Astrocyte (in vitro differentiated cells and primary cell): ENCODE measurements at regions not wholly inside any gene's neighbourhood (a gene's known extent, or its start where the extent isn't known, plus 50 kb on each side); places are given as distances from the start of the nearest gene placed in this dataset.

Experiments
- DNase-seq: peaks from one replicate; pipeline ENCODE4 v3.0.0-alpha.2; 2010; ENCODE audit warnings: low read depth
- FAIRE-seq: peaks from 2 replicates; lab custom pipeline; 2011; peaks lifted over from hg19 to GRCh38; lab: Jason Lieb, UNC
- H2AFZ ChIP-seq: 2 replicates; pipeline ENCODE4 v1.6.0; 2012; ENCODE audit warnings: low read depth, low read length, inconsistent platforms
- H3K27ac ChIP-seq: 2 replicates; pipeline ENCODE4 v1.5.1; 2011; ENCODE audit warnings: low read depth, low read length, inconsistent platforms
- H3K27me3 ChIP-seq: 2 replicates; pipeline ENCODE4 v1.6.0; 2011; ENCODE audit warnings: low read length, inconsistent platforms; ENCODE audit not compliant: insufficient read depth
- H3K36me3 ChIP-seq: 2 replicates; pipeline ENCODE4 v1.5.1; 2011; ENCODE audit warnings: low read length, inconsistent platforms; ENCODE audit not compliant: insufficient read depth
- H3K4me1 ChIP-seq: 2 replicates; pipeline ENCODE4 v1.5.1; 2011; ENCODE audit warnings: low read length, inconsistent platforms; ENCODE audit not compliant: insufficient read depth
- H3K4me2 ChIP-seq: 2 replicates; pipeline ENCODE4 v1.6.0; 2012; ENCODE audit warnings: low read length, inconsistent platforms
- H3K4me3 ChIP-seq: 2 replicates; pipeline ENCODE4 v1.5.1; 2011; ENCODE audit warnings: low read depth, mild to moderate bottlenecking, low read length, inconsistent platforms; ENCODE audit not compliant: insufficient read depth
- H3K79me2 ChIP-seq: 2 replicates; pipeline ENCODE4 v1.6.0; 2012; ENCODE audit warnings: mild to moderate bottlenecking, low read length, inconsistent platforms; ENCODE audit not compliant: insufficient read depth
- H3K9ac ChIP-seq: 2 replicates; pipeline ENCODE4 v1.6.0; 2012; ENCODE audit warnings: mild to moderate bottlenecking, low read length, inconsistent platforms
- H3K9me3 ChIP-seq: 2 replicates; pipeline ENCODE4 v1.5.1; 2012; ENCODE audit warnings: low read depth, mild to moderate bottlenecking, low read length, inconsistent platforms; ENCODE audit not compliant: insufficient read depth
- H4K20me1 ChIP-seq: 2 replicates; pipeline ENCODE4 v1.6.0; 2012; ENCODE audit warnings: low read length, inconsistent platforms; ENCODE audit not compliant: insufficient read depth
- H3K27ac Mint-ChIP-seq: one replicate; pipeline ENCODE4 v1.8.0; 2021; ENCODE audit warnings: mild to moderate bottlenecking, mixed read lengths; ENCODE audit not compliant: unreplicated experiment
- H3K27me3 Mint-ChIP-seq: one replicate; pipeline ENCODE4 v1.8.0; 2021; ENCODE audit warnings: low read depth, mixed read lengths; ENCODE audit not compliant: unreplicated experiment
- H3K36me3 Mint-ChIP-seq: one replicate; pipeline ENCODE4 v1.8.0; 2021; ENCODE audit warnings: low read depth, mixed read lengths; ENCODE audit not compliant: unreplicated experiment
- H3K4me1 Mint-ChIP-seq: one replicate; pipeline ENCODE4 v1.8.0; 2021; ENCODE audit warnings: low read depth, mixed read lengths; ENCODE audit not compliant: unreplicated experiment
- H3K4me3 Mint-ChIP-seq: one replicate; pipeline ENCODE4 v1.8.0; 2021; ENCODE audit warnings: mild to moderate bottlenecking, moderate library complexity, mixed read lengths; ENCODE audit not compliant: unreplicated experiment
- H3K9me3 Mint-ChIP-seq: one replicate; pipeline ENCODE4 v1.8.0; 2021; ENCODE audit warnings: mild to moderate bottlenecking, mixed read lengths; ENCODE audit not compliant: unreplicated experiment
- EZH2 ChIP-seq: IDR thresholded peaks from 2 replicates; pipeline ENCODE4 v1.6.1; 2012; ENCODE audit warnings: mild to moderate bottlenecking, low read length, inconsistent platforms; ENCODE audit not compliant: insufficient read depth
- TF ChIP-seq, protein P1 (sequence below): IDR thresholded peaks from 2 replicates; pipeline ENCODE4 v1.5.1; 2011; ENCODE audit warnings: low read depth, mild to moderate bottlenecking, inconsistent platforms, low read length, moderate library complexity; ENCODE audit not compliant: insufficient read depth

DNA sequence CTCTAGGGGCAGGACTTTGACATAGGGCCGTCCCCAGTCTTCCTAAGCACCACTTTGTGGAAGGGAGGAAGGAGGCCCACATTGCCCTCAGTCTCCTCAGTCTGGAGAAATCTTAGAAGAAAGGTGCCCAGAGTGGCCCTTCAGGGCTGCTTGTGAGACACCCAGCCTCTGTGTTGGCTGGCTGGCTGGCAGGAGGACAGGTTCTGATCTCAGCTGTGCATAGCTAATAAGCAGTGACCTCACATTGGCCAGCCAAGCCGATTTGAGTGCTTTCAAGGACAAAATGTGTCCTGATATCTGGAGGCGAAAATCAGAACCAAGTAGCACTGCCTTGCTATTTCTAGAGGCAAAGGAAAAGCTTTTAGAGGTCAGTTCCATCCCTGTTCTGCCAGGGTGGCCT is 211.5 kb downstream of the BCOR start:
- Mint-ChIP-seq H3K4me3 (no peak overlapping the region), H3K36me3 (no peaks in the 10 kb centered on the region), H3K4me1 (no peaks in the 10 kb centered on the region), H3K27me3 (peaks cover 24% of the 10 kb centered on the region), H3K9me3 (peaks cover under 1% of the 10 kb centered on the region), H3K27ac (no peak overlapping the region)
- no peaks in the 10 kb centered on the region for H3K9me3 ChIP-seq
- H3K4me1 ChIP-seq = no peaks in the 10 kb centered on the region
- TF ChIP-seq EZH2 = no peak
- TF ChIP-seq, protein P1, sequence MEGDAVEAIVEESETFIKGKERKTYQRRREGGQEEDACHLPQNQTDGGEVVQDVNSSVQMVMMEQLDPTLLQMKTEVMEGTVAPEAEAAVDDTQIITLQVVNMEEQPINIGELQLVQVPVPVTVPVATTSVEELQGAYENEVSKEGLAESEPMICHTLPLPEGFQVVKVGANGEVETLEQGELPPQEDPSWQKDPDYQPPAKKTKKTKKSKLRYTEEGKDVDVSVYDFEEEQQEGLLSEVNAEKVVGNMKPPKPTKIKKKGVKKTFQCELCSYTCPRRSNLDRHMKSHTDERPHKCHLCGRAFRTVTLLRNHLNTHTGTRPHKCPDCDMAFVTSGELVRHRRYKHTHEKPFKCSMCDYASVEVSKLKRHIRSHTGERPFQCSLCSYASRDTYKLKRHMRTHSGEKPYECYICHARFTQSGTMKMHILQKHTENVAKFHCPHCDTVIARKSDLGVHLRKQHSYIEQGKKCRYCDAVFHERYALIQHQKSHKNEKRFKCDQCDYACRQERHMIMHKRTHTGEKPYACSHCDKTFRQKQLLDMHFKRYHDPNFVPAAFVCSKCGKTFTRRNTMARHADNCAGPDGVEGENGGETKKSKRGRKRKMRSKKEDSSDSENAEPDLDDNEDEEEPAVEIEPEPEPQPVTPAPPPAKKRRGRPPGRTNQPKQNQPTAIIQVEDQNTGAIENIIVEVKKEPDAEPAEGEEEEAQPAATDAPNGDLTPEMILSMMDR = no peak
- H4K20me1 ChIP-seq = no peaks in the 10 kb centered on the region
- no peaks in the 10 kb centered on the region for H3K79me2 ChIP-seq
- no peaks in the 10 kb centered on the region for H3K27me3 ChIP-seq
- H3K36me3 ChIP-seq = no peaks in the 10 kb centered on the region
- no peak for FAIRE-seq
- DNase-seq = no peak
- H3K4me2 ChIP-seq = no peak overlapping the region
- no peak overlapping the region for H2AFZ ChIP-seq
- H3K4me3 ChIP-seq = no peak overlapping the region
- no peak overlapping the region for H3K27ac ChIP-seq
- H3K9ac ChIP-seq = no peak overlapping the region

DNA sequence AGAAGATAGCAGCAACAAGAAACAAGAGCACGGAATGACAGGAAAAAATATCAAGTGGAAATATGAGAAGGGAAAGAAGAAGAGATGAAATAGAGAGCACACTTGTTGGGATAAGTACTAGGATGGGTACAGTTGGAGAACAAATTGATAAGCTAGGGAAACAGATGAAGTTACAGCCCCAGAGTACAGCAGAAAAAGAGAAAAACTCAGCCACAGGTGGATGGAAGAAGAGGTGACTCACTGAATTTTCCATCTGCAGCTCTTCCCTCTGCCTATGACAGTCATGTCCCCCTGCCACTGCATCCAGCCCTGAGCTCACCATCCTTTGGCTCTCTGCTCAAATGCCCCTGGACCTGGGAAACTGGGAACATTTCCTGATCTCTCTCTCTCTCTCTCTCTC is 209.0 kb downstream of the BCOR start:
- no peaks in the 10 kb centered on the region for H3K4me1 Mint-ChIP-seq
- H3K27ac Mint-ChIP-seq = no peak overlapping the region
- H3K79me2 ChIP-seq = no peaks in the 10 kb centered on the region
- H3K36me3 ChIP-seq = no peaks in the 10 kb centered on the region
- no peak for DNase-seq
- H3K4me2 ChIP-seq = no peak overlapping the region
- no peak for FAIRE-seq
- H3K36me3 Mint-ChIP-seq = no peaks in the 10 kb centered on the region
- H2AFZ ChIP-seq = no peak overlapping the region
- H3K27me3 ChIP-seq = no peaks in the 10 kb centered on the region
- H3K27me3 Mint-ChIP-seq = peaks cover 19% of the 10 kb centered on the region
- no peak overlapping the region for H3K9ac ChIP-seq
- H3K9me3 ChIP-seq = no peaks in the 10 kb centered on the region
- H4K20me1 ChIP-seq = no peaks in the 10 kb centered on the region
- no peak overlapping the region for H3K4me3 Mint-ChIP-seq
- no peaks in the 10 kb centered on the region for H3K4me1 ChIP-seq
- no peak for TF ChIP-seq EZH2
- TF ChIP-seq, protein P1 = no peak
- H3K4me3 ChIP-seq = no peak overlapping the region
- H3K9me3 Mint-ChIP-seq = peaks cover 2% of the 10 kb centered on the region
- no peak overlapping the region for H3K27ac ChIP-seq

DNA sequence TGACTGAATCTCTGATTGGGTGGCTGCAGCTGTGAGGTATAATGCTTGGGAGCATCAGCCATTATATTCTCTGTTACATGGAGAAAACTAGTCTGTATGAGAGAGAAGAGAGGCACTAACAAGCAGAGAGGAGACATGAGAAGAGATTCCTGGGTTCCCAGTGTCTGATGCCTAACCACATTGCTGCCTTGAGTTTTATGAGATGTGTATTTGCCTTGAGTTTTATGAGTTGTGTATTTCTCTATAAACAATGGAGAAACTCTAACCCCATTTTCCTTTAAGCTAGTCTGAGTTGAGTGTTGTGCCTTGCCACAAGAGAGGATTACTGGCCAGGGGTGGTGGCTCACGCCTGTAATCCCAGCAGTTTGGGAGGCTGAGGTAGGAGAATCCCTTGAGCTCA is 208.1 kb downstream of the BCOR start:
- no peaks in the 10 kb centered on the region for H4K20me1 ChIP-seq
- FAIRE-seq (no peak), DNase-seq (no peak)
- H3K9ac ChIP-seq = no peak overlapping the region
- no peak overlapping the region for H3K27ac ChIP-seq
- no peaks in the 10 kb centered on the region for H3K27me3 ChIP-seq
- Mint-ChIP-seq H3K9me3 (peaks cover 2% of the 10 kb centered on the region), H3K36me3 (no peaks in the 10 kb centered on the region), H3K27me3 (peaks cover 19% of the 10 kb centered on the region), H3K27ac (no peak overlapping the region), H3K4me3 (no peak overlapping the region), H3K4me1 (no peaks in the 10 kb centered on the region)
- H3K9me3 ChIP-seq = no peaks in the 10 kb centered on the region
- H3K36me3 ChIP-seq = no peaks in the 10 kb centered on the region
- peaks cover 2% of the 10 kb centered on the region for H3K4me1 ChIP-seq
- no peak overlapping the region for H3K4me3 ChIP-seq
- no peak for TF ChIP-seq EZH2
- TF ChIP-seq, protein P1 = no peak
- H2AFZ ChIP-seq = no peak overlapping the region
- H3K79me2 ChIP-seq = no peaks in the 10 kb centered on the region
- no peak overlapping the region for H3K4me2 ChIP-seq
